ENCODE measurements at regions not wholly inside any gene's neighbourhood (a gene's known extent, or its start where the extent isn't known, plus 50 kb on each side); places are given as distances from the start of the nearest gene placed in this dataset.

DNA sequence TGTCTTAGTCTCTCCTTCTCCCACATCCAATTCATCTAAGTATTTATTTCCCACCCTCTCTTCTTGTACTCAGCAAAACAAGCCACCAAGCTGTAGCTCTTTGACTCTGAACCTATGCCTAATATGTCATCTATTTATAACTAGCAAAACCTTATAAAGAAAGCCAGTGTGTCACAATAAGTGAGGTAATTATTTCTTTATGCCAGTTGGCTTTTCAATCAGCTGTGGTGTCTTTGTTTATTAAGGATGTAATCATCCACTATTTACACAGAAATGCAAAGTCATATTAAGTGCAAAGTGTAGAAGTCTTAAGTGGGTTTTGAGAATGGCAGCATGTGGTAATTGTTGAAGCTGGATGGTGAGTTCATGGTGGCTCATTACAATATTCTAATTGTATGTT, 215.2 kb upstream of the HTR1E start:
- TF ChIP-seq EZH2phosphoT487 (IDR thresholded peaks at IDR 0.05; ENCODE audit: borderline replicate concordance, low read depth, low read length) = no peak
- TF ChIP-seq, protein P1, sequence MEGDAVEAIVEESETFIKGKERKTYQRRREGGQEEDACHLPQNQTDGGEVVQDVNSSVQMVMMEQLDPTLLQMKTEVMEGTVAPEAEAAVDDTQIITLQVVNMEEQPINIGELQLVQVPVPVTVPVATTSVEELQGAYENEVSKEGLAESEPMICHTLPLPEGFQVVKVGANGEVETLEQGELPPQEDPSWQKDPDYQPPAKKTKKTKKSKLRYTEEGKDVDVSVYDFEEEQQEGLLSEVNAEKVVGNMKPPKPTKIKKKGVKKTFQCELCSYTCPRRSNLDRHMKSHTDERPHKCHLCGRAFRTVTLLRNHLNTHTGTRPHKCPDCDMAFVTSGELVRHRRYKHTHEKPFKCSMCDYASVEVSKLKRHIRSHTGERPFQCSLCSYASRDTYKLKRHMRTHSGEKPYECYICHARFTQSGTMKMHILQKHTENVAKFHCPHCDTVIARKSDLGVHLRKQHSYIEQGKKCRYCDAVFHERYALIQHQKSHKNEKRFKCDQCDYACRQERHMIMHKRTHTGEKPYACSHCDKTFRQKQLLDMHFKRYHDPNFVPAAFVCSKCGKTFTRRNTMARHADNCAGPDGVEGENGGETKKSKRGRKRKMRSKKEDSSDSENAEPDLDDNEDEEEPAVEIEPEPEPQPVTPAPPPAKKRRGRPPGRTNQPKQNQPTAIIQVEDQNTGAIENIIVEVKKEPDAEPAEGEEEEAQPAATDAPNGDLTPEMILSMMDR (conservative IDR thresholded peaks at IDR 0.05; ENCODE audit: low read length) = no peak

Measured in OCI-LY7 (cell line).